H9 (cell line): ENCODE measurements at regions not wholly inside any gene's neighbourhood (a gene's known extent, or its start where the extent isn't known, plus 50 kb on each side); places are given as distances from the start of the nearest gene placed in this dataset.

Source experiments
- DNase-seq: peaks from one replicate; pipeline ENCODE4 v3.0.0-alpha.2; 2017
- H2AFZ ChIP-seq: one replicate; pipeline ENCODE4 v1.6.1; 2013; ENCODE audit warnings: mild to moderate bottlenecking, low read length, control low read depth, moderate library complexity
- H2AK5ac ChIP-seq: 2 replicates; pipeline ENCODE4 v1.6.1; 2013; ENCODE audit warnings: low read length, control low read depth, mixed read lengths; ENCODE audit not compliant: insufficient read length
- H2BK120ac ChIP-seq: one replicate; pipeline ENCODE4 v1.6.1; 2013; ENCODE audit warnings: low read depth, mild to moderate bottlenecking, low read length, control low read depth, inconsistent platforms; ENCODE audit not compliant: poor library complexity, severe bottlenecking
- H2BK12ac ChIP-seq: 2 replicates; pipeline ENCODE4 v1.6.1; 2013; ENCODE audit warnings: low read length, control low read depth, mixed read lengths, low read depth; ENCODE audit not compliant: insufficient read length
- H2BK15ac ChIP-seq: 2 replicates; pipeline ENCODE4 v1.6.1; 2013; ENCODE audit warnings: low read depth, low read length, control low read depth
- H2BK20ac ChIP-seq: one replicate; pipeline ENCODE4 v1.6.1; 2013; ENCODE audit warnings: low read depth, mild to moderate bottlenecking, low read length, control low read depth, inconsistent platforms; ENCODE audit not compliant: poor library complexity, severe bottlenecking
- H2BK5ac ChIP-seq: 2 replicates; pipeline ENCODE4 v1.6.1; 2013; ENCODE audit warnings: low read length, control low read depth, mixed read lengths; ENCODE audit not compliant: insufficient read length
- H3K14ac ChIP-seq: 2 replicates; pipeline ENCODE4 v1.6.1; 2013; ENCODE audit warnings: low read length, control low read depth; ENCODE audit not compliant: insufficient read depth
- H3K18ac ChIP-seq: 2 replicates; pipeline ENCODE4 v1.6.1; 2013; ENCODE audit warnings: low read depth, mild to moderate bottlenecking, mixed read lengths, low read length, control low read depth; ENCODE audit not compliant: insufficient read length
- H3K23ac ChIP-seq: 2 replicates; pipeline ENCODE4 v1.6.1; 2013; ENCODE audit warnings: low read length, control low read depth, mixed read lengths, low read depth; ENCODE audit not compliant: insufficient read length
- H3K23me2 ChIP-seq: 2 replicates; pipeline ENCODE4 v1.6.1; 2013; ENCODE audit warnings: low read depth, mild to moderate bottlenecking, mixed read lengths, low read length, control low read depth; ENCODE audit not compliant: insufficient read length, poor library complexity, severe bottlenecking
- H3K27ac ChIP-seq: 2 replicates; pipeline ENCODE4 v1.5.1; 2013; ENCODE audit warnings: low read length, control low read depth, mixed read lengths, low read depth; ENCODE audit not compliant: insufficient read length
- H3K27me3 ChIP-seq: 2 replicates; pipeline ENCODE4 v1.6.1; 2013; ENCODE audit warnings: low read length, control low read depth, inconsistent platforms; ENCODE audit not compliant: insufficient read depth
- H3K4ac ChIP-seq: 2 replicates; pipeline ENCODE4 v1.6.1; 2013; ENCODE audit warnings: low read depth, mild to moderate bottlenecking, control low read depth, inconsistent platforms, low read length, moderate library complexity
- H3K4me1 ChIP-seq: 2 replicates; pipeline ENCODE4 v1.6.1; 2013; ENCODE audit warnings: low read length, control low read depth, inconsistent platforms; ENCODE audit not compliant: insufficient read depth
- H3K4me2 ChIP-seq: 2 replicates; pipeline ENCODE4 v1.6.1; 2013; ENCODE audit warnings: low read length, control low read depth, mixed read lengths; ENCODE audit not compliant: insufficient read length, insufficient read depth
- H3K56ac ChIP-seq: 2 replicates; pipeline ENCODE4 v1.6.1; 2013; ENCODE audit warnings: low read depth, mild to moderate bottlenecking, mixed read lengths, low read length, control low read depth; ENCODE audit not compliant: insufficient read length
- H3K79me1 ChIP-seq: 2 replicates; pipeline ENCODE4 v1.6.1; 2013; ENCODE audit warnings: low read depth, mild to moderate bottlenecking, moderate library complexity, low read length, control low read depth, inconsistent platforms; ENCODE audit not compliant: insufficient read depth, poor library complexity, severe bottlenecking
- H3K79me2 ChIP-seq: 2 replicates; pipeline ENCODE4 v1.6.1; 2013; ENCODE audit warnings: low read length, control low read depth, inconsistent platforms; ENCODE audit not compliant: insufficient read depth
- H3K9ac ChIP-seq: 2 replicates; pipeline ENCODE4 v1.6.1; 2013; ENCODE audit warnings: low read length, control low read depth, mixed read lengths; ENCODE audit not compliant: insufficient read length; ENCODE audit errors: extremely low read depth
- H3K9me3 ChIP-seq: one replicate; pipeline ENCODE4 v1.6.1; 2013; ENCODE audit warnings: low read depth, low read length, inconsistent platforms; ENCODE audit not compliant: control insufficient read depth
- H3T11ph ChIP-seq: one replicate; pipeline ENCODE4 v1.6.1; 2013; ENCODE audit warnings: mild to moderate bottlenecking, low read length, control low read depth, inconsistent platforms
- H4K20me1 ChIP-seq: one replicate; pipeline ENCODE4 v1.6.1; 2013; ENCODE audit not compliant: control insufficient read depth, insufficient read length, insufficient read depth
- H4K5ac ChIP-seq: 2 replicates; pipeline ENCODE4 v1.6.1; 2013; ENCODE audit warnings: low read depth, mild to moderate bottlenecking, mixed read lengths, low read length, control low read depth; ENCODE audit not compliant: insufficient read length
- H4K8ac ChIP-seq: replicated peaks from 2 replicates; pipeline ENCODE4 v1.6.1; 2013; ENCODE audit warnings: low read length, control low read depth, mixed read lengths, low read depth; ENCODE audit not compliant: insufficient read length
- H4K91ac ChIP-seq: 2 replicates; pipeline ENCODE4 v1.6.1; 2013; ENCODE audit warnings: low read depth, mild to moderate bottlenecking, moderate library complexity, mixed read lengths, low read length, control low read depth; ENCODE audit not compliant: insufficient read length
- H3K27ac Mint-ChIP-seq, 3 experiments: 2 replicates in 2 of 3; 3 replicates in 1 of 3; pipeline ENCODE4 v1.8.0; 2020 to 2021; ENCODE audit warnings: mixed read lengths in 3 of 3, mild to moderate bottlenecking in 1 of 3, moderate library complexity in 1 of 3
- H3K27me3 Mint-ChIP-seq: 2 replicates; pipeline ENCODE4 v1.8.0; 2021; ENCODE audit warnings: low read depth, mild to moderate bottlenecking, moderate library complexity, mixed read lengths
- H3K36me3 Mint-ChIP-seq, 3 experiments: 2 replicates in 2 of 3; 3 replicates in 1 of 3; pipeline ENCODE4 v1.8.0; 2020 to 2021; ENCODE audit warnings: low read depth in 3 of 3, mixed read lengths in 3 of 3; ENCODE audit not compliant: insufficient read depth in 1 of 3
- H3K4me1 Mint-ChIP-seq, 2 experiments: 2 replicates each; pipeline ENCODE4 v1.8.0; 2020; ENCODE audit warnings: mixed read lengths in 2 of 2
- H3K4me3 Mint-ChIP-seq, 2 experiments: 2 replicates in 1 of 2; 3 replicates in 1 of 2; pipeline ENCODE4 v1.8.0; 2020 to 2021; ENCODE audit warnings: mild to moderate bottlenecking in 2 of 2, mixed read lengths in 2 of 2, moderate library complexity in 1 of 2
- H3K9me3 Mint-ChIP-seq, 2 experiments: 2 replicates in 1 of 2; 3 replicates in 1 of 2; pipeline ENCODE4 v1.8.0; 2020; ENCODE audit warnings: mild to moderate bottlenecking in 2 of 2, mixed read lengths in 2 of 2, moderate library complexity in 1 of 2
- CTCF ChIP-seq: fragments of 200-600 bp; sonication (generic); conservative IDR thresholded peaks from 3 replicates; pipeline ENCODE4 v1.8.0; 2021; ENCODE audit warnings: antibody characterized with exemption, mild to moderate bottlenecking
- WGBS: extraction: QIAGEN DNeasy Blood & Tissue Kit; methylation state at CpG from one replicate; pipeline ENCODE4 v1.1.7; 2013; ENCODE audit warnings: missing lambda C conversion rate, low lambda C conversion rate, mixed read lengths; ENCODE audit not compliant: insufficient read length; ENCODE audit errors: extremely low coverage; 5-methylcytosine and 5-hydroxymethylcytosine counted together

GRCh38 chr14:101619484-101619883, 58.2 kb downstream of the DIO3 start:
- H2AK5ac ChIP-seq = no peak overlapping the region
- H4K20me1 ChIP-seq = no peaks in the 10 kb centered on the region
- no peak overlapping the region for H3K14ac ChIP-seq
- H4K91ac ChIP-seq = no peak overlapping the region
- no peak overlapping the region for H3K4ac ChIP-seq
- H4K8ac ChIP-seq = no peak overlapping the region
- no peaks in the 10 kb centered on the region for H3K23me2 ChIP-seq
- peaks cover 12 to 19% of the 10 kb centered on the region in 2 experiments for H3K4me1 Mint-ChIP-seq
- H2BK120ac ChIP-seq = no peak overlapping the region
- H3K27ac Mint-ChIP-seq = no peak overlapping the region; a peak in 1 of 7 replicates
- no peak overlapping the region for H2BK20ac ChIP-seq
- H3K56ac ChIP-seq = no peak overlapping the region
- H3K23ac ChIP-seq = no peak overlapping the region
- no peaks in the 10 kb centered on the region for H3K27me3 ChIP-seq
- TF ChIP-seq CTCF = no peak
- H3K9me3 Mint-ChIP-seq = peaks cover 5% of the 10 kb centered on the region in 2 experiments; a peak in 4 of 5 replicates
- DNase-seq = no peak
- H3K4me2 ChIP-seq = no peak overlapping the region
- no peak overlapping the region for H2BK15ac ChIP-seq
- no peak overlapping the region for H2AFZ ChIP-seq
- peaks cover 31% of the 10 kb centered on the region for H3K27me3 Mint-ChIP-seq
- H2BK5ac ChIP-seq = no peak overlapping the region
- H3K18ac ChIP-seq = no peak overlapping the region
- H3K4me1 ChIP-seq = no peaks in the 10 kb centered on the region; the same call in 1 of the 2 replicates
- H3K79me2 ChIP-seq = no peaks in the 10 kb centered on the region
- WGBS = no CpG with 5 or more reads among the region's 8 CpGs
- no peak overlapping the region for H2BK12ac ChIP-seq
- no peaks in the 10 kb centered on the region; a peak in 1 of 7 replicates for H3K36me3 Mint-ChIP-seq
- no peak overlapping the region for H3T11ph ChIP-seq
- no peak overlapping the region for H4K5ac ChIP-seq
- no peak overlapping the region for H3K4me3 Mint-ChIP-seq
- H3K9me3 ChIP-seq = no peaks in the 10 kb centered on the region
- H3K27ac ChIP-seq = no peak overlapping the region
- no peak overlapping the region for H3K9ac ChIP-seq
- H3K79me1 ChIP-seq = no peaks in the 10 kb centered on the region
